B cell (primary cell): ENCODE measurements at regions not wholly inside any gene's neighbourhood (a gene's known extent, or its start where the extent isn't known, plus 50 kb on each side); places are given as distances from the start of the nearest gene placed in this dataset.

Source experiments
- ATAC-seq: fragments of 200-7000 bp; cut with Tn5 transposase; one replicate; pipeline ENCODE4 v1.10.0; 2021; ENCODE audit warnings: low read depth, mild to moderate bottlenecking, moderate number of reproducible peaks, moderate library complexity
- CTCF ChIA-PET: fragments of 350-600 bp; sonication (Branson Sonifier 250); formaldehyde crosslinking; loops from one replicate; lab custom pipeline; 2021; ENCODE audit warnings: antibody characterized with exemption, inconsistent platforms; lab: Charles Lee
- POLR2A ChIA-PET: fragments of 350-600 bp; sonication (Branson Sonifier 250); formaldehyde crosslinking; loops from one replicate; lab custom pipeline; 2021; ENCODE audit warnings: antibody characterized with exemption; lab: Charles Lee
- DNase-seq: peaks from one replicate; pipeline ENCODE4 v3.0.0; 2013
- H2AFZ ChIP-seq: 2 replicates; pipeline ENCODE4 v1.6.1; 2012; ENCODE audit warnings: mild to moderate bottlenecking, low read depth, low read length; ENCODE audit not compliant: insufficient read depth, poor library complexity, severe bottlenecking
- H3K27ac ChIP-seq, 2 donors: 1 replicate in 1 of 2; 2 replicates in 1 of 2; pipeline ENCODE4 v1.5.1; 2012 to 2013; ENCODE audit warnings: low read length in 2 of 2, mild to moderate bottlenecking in 2 of 2, moderate library complexity in 1 of 2
- H3K27me3 ChIP-seq, 4 experiments: fragments of 200-600 bp in 1 of 4; sonication (generic) in 1 of 4; replicated peaks in 1 of 4; 1 replicate in 2 of 4; 2 replicates in 2 of 4; pipeline versions ENCODE4 v1.6.1 to v1.7.0; 2013 to 2016; ENCODE audit warnings: low read length in 3 of 4, mild to moderate bottlenecking in 2 of 4, mixed read lengths in 1 of 4, moderate library complexity in 1 of 4; ENCODE audit not compliant: insufficient read depth in 4 of 4, control insufficient read depth in 3 of 4; ENCODE audit errors: control extremely low read depth in 1 of 4
- H3K36me3 ChIP-seq, 2 experiments: replicated peaks in 1 of 2; 1 replicate in 1 of 2; 2 replicates in 1 of 2; pipeline versions ENCODE4 v1.6.1 to v1.7.1; 2013; ENCODE audit warnings: low read length in 1 of 2; ENCODE audit not compliant: insufficient read depth in 2 of 2, control insufficient read depth in 1 of 2; ENCODE audit errors: control extremely low read depth in 1 of 2, extremely low read depth in 1 of 2
- H3K4me1 ChIP-seq, 2 donors: fragments of 200-600 bp in 1 of 2; sonication (generic) in 1 of 2; 1 replicate in 1 of 2; 2 replicates in 1 of 2; pipeline versions ENCODE4 v1.5.1 to v1.6.1; 2013 to 2017; ENCODE audit warnings: low read length in 2 of 2; ENCODE audit not compliant: control insufficient read depth in 2 of 2, insufficient read depth in 2 of 2
- H3K4me2 ChIP-seq: replicated peaks from 2 replicates; pipeline ENCODE3; 2012; ENCODE audit warnings: mild to moderate bottlenecking, low read depth, low read length; ENCODE audit not compliant: poor library complexity, severe bottlenecking
- H3K4me3 ChIP-seq, 5 experiments: fragments of 200-600 bp in 1 of 5; sonication (generic) in 1 of 5; 1 replicate in 3 of 5; 2 replicates in 2 of 5; pipeline versions ENCODE4 v1.5.1 to v1.7.0; 2011 to 2016; ENCODE audit warnings: low read length in 4 of 5, mild to moderate bottlenecking in 4 of 5, low read depth in 2 of 5, control low read depth in 1 of 5, moderate library complexity in 1 of 5; ENCODE audit not compliant: insufficient read depth in 1 of 5; ENCODE audit errors: control extremely low read depth in 1 of 5, extremely low read depth in 1 of 5
- H3K79me2 ChIP-seq: fragments of 200-600 bp; sonication (generic); one replicate; pipeline ENCODE4 v1.6.0; 2016; ENCODE audit warnings: low read length; ENCODE audit not compliant: control insufficient read depth, insufficient read depth
- H3K9ac ChIP-seq: fragments of 200-600 bp; sonication (generic); 2 replicates; pipeline ENCODE4 v1.6.1; 2017; ENCODE audit warnings: mild to moderate bottlenecking, low read length, moderate library complexity
- H3K9me3 ChIP-seq, 3 donors: one replicate each; pipeline versions ENCODE4 v1.6.1 to v1.7.1; 2013; ENCODE audit warnings: low read length in 2 of 3; ENCODE audit not compliant: control insufficient read depth in 2 of 3, insufficient read depth in 1 of 3; ENCODE audit errors: control extremely low read depth in 1 of 3
- H4K20me1 ChIP-seq: 2 replicates; pipeline ENCODE4 v1.6.0; 2012; ENCODE audit warnings: mild to moderate bottlenecking, low read length; ENCODE audit not compliant: insufficient read depth, control insufficient read depth, poor library complexity, severe bottlenecking
- H3K27ac Mint-ChIP-seq: one replicate; pipeline ENCODE4 v1.8.0; 2021; ENCODE audit warnings: mixed read lengths
- H3K27me3 Mint-ChIP-seq: one replicate; pipeline ENCODE4 v1.8.0; 2021; ENCODE audit warnings: mixed read lengths
- H3K4me1 Mint-ChIP-seq: one replicate; pipeline ENCODE4 v1.8.0; 2021; ENCODE audit warnings: mixed read lengths
- H3K4me3 Mint-ChIP-seq: one replicate; pipeline ENCODE4 v1.8.0; 2021; ENCODE audit warnings: mixed read lengths
- H3K9me3 Mint-ChIP-seq: one replicate; pipeline ENCODE4 v1.8.0; 2022; ENCODE audit warnings: mixed read lengths; ENCODE audit not compliant: insufficient read depth
- CTCF ChIP-seq: fragments of 200-600 bp; IDR thresholded peaks from one replicate; pipeline ENCODE4 v1.8.0; 2022; ENCODE audit warnings: antibody characterized with exemption, mild to moderate bottlenecking
- EZH2 ChIP-seq: IDR thresholded peaks from 2 replicates; pipeline ENCODE4 v1.6.1; 2012; ENCODE audit warnings: borderline replicate concordance, low read depth, mild to moderate bottlenecking, moderate library complexity, low read length; ENCODE audit not compliant: insufficient read depth, poor library complexity, severe bottlenecking
- WGBS: methylation state at CpG from one replicate; pipeline ENCODE4 v1.1.5; 2013; ENCODE audit warnings: missing lambda C conversion rate; ENCODE audit not compliant: insufficient coverage; 5-methylcytosine and 5-hydroxymethylcytosine counted together
- intact Hi-C: fragments of 100-400 bp; cut with micrococcal nuclease; formaldehyde crosslinking; loops from one replicate; pipeline ENCODE4 v1.10.0; 2022

- no peak overlapping the region for H3K4me3 ChIP-seq
- no peaks in the 10 kb centered on the region for H3K9me3 ChIP-seq
- Mint-ChIP-seq H3K4me3 (no peak overlapping the region), H3K9me3 (no peaks in the 10 kb centered on the region), H3K4me1 (no peaks in the 10 kb centered on the region), H3K27ac (no peak overlapping the region), H3K27me3 (no peaks in the 10 kb centered on the region)
- intact Hi-C loops = no loop called here
- H4K20me1 ChIP-seq = no peaks in the 10 kb centered on the region
- no peaks in the 10 kb centered on the region for H3K79me2 ChIP-seq
- DNase-seq = no peak
- no peak overlapping the region for H3K9ac ChIP-seq
- no peaks in the 10 kb centered on the region for H3K4me1 ChIP-seq
- no peak overlapping the region for H2AFZ ChIP-seq
- H3K27me3 ChIP-seq = no peaks in the 10 kb centered on the region
- TF ChIP-seq EZH2 (no peak), CTCF (no peak)
- no peak overlapping the region for H3K4me2 ChIP-seq
- H3K27ac ChIP-seq = no peak overlapping the region
- ChIA-PET CTCF (no interaction called here), POLR2A (no interaction called here)
- WGBS = no CpG with 5 or more reads among the region's 2 CpGs
- no peaks in the 10 kb centered on the region for H3K36me3 ChIP-seq
- no peak for ATAC-seq
These were observed 198.3 kb downstream of the CYYR1 start for GRCh38 chr21:26374817-26375216.

GRCh38 chr21:26368591-26369320 is 198.2 kb upstream of the APP start:
- intact Hi-C loops = no loop called here
- no peak for ATAC-seq
- ChIA-PET POLR2A (no interaction called here), CTCF (no interaction called here)
- Histone ChIP-seq H3K4me2 (no peak overlapping the region), H3K4me3 (no peak overlapping the region), H3K9me3 (no peaks in the 10 kb centered on the region), H2AFZ (no peak overlapping the region), H3K36me3 (no peaks in the 10 kb centered on the region), H3K4me1 (no peaks in the 10 kb centered on the region), H3K27ac (no peak overlapping the region), H3K79me2 (no peaks in the 10 kb centered on the region), H3K27me3 (no peaks in the 10 kb centered on the region), H3K9ac (no peak overlapping the region), H4K20me1 (no peaks in the 10 kb centered on the region)
- no peak for DNase-seq
- Mint-ChIP-seq H3K27me3 (no peaks in the 10 kb centered on the region), H3K4me1 (no peaks in the 10 kb centered on the region), H3K4me3 (no peak overlapping the region), H3K27ac (no peak overlapping the region), H3K9me3 (peaks cover 2% of the 10 kb centered on the region)
- WGBS = no CpG with 5 or more reads among the region's 3 CpGs
- no peak for TF ChIP-seq CTCF
- TF ChIP-seq EZH2 = no peak
